HG02759 (cell line): ENCODE measurements at regions not wholly inside any gene's neighbourhood (a gene's known extent, or its start where the extent isn't known, plus 50 kb on each side); places are given as distances from the start of the nearest gene placed in this dataset.
"Not testable (repeated sequence)": the region's sequence is repeated elsewhere in the genome, so short reads cannot be mapped to it uniquely, and the experiment has no call there.

Source experiments
- ATAC-seq: cut with Tn5 transposase; IDR thresholded peaks from one replicate; pipeline ENCODE4 v1.9.1; 2021; ENCODE audit warnings: mild to moderate bottlenecking, moderate library complexity; ENCODE audit not compliant: unreplicated experiment

DNA sequence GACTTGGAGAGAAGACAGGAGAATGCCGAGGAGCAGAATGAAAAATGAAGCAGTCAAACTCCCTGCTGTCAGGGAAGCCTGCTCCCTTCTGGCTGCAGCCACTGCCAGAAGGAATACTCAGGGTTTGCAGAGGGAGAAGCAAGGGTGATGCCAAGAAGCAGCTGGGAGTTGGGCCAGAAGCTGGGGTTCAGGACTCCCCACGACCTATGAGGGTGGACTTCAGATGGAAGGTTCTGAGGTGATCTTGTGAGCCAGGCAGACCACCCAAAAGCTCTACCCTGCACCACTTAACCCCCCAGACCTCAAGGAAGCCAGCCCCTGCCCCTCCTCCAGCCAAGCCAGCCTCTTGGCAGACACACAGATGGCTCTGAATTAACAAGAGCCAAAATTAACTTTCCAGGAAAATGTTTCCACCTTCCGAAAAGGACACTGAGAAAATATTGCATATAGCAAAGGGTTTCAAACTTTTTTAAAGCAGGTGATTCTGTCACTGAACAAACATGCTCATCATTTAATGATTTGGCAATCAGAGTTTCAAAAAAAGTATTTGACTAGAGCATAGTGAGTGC lies 126.0 kb upstream of the ERCC4 start:
- no peak for ATAC-seq

DNA sequence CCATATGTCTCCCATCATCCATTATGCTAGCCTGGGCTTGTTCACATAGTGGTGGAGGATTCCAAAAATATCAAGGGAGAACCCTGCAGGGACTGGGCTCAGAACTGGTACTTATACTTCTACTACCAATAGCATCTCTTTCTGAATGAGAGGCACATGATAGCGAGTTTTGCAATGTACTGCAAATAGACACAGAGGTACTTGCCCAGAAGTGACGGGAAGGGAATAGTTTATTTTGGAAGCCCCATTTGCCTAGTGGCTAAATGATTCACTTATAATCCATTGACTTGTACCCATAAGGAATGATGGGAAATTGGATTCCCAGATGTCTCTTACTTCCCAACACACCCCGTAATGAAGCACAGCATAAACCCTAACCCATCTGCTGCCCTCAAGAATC lies 124.8 kb upstream of the ERCC4 start:
- ATAC-seq, result no peak

- no peak for ATAC-seq
These were observed 122.2 kb upstream of the ERCC4 start for GRCh38 chr16:13797718-13798117.

DNA sequence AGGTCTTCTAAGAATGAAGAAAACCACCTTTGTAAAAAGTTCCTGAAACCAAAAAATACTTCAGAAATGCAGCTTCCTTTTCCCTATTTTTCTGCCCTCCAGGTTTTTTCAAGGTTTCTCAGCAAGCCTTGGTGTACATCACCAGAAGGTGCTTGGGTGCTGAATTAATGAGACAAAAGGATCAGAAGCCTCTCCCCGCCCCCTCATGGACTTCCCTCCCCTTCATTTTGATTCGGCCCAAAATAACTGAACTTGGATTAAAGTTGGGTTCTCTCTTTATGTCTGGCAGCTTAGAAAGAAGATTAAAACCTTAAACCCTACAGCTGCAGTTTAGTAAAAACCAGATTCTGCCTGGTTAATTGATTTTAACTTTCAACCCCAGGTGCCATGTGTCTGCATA lies 121.7 kb upstream of the ERCC4 start:
- ATAC-seq, result no peak

DNA sequence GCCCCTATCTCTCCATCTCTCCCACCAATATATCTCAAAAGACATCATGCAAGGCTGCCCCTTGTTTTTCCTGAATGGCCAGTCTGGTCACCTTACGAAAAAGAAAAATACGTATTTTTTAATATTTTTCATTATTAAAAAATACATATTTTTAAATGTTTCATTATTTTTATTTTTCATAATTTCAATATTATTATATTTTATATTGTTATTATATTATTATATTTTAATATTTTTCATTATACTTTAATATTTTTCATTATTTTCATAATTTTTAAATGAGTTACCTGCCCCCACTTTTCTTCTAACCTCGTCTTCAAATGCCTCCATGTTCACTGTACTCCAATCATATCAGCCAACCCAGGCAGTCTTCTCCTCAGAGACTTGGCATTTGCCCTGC lies 116.0 kb upstream of the ERCC4 start:
- no peak for ATAC-seq

DNA sequence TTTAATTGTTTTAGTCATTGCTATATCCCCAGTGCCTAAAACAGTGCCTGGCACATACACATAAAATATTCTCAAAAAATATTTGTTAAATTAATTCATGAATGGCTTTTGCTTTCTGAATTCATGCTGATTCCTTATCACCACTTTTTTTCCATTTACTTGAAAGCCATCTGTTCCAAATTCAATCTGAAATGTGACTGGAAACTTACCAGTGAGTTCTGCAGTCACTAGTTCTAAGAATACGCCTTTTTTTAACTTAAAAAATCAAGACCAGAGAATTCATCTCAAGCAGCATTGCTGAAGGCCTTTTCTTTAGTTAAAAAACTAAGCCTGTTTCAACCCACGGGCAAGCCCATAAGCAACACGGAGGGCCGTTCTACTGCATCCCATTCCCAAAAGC lies 114.0 kb upstream of the ERCC4 start:
- no peak for ATAC-seq

DNA sequence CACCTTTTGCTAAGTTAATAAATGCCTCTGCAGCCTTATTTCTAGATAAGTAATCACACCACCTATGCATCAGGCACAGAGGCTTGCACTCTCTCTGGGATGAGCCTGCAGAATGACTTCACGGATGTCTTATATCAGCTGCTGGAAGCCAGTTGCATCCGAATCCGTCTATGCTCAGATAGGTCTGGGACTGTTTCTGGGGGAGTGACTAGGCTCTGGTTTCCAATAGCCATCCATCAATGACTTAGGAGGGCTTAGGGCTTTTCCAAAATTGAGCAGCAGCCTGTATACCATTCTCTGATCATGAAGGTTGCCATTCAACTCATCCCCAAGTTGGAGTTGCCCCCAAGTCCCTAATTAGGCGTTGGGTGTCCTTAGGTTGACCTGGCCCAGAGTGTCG lies 113.3 kb upstream of the ERCC4 start:
- no peak for ATAC-seq

GRCh38 chr16:13808102-13808501 lies 111.9 kb upstream of the ERCC4 start:
- ATAC-seq, result no peak

DNA sequence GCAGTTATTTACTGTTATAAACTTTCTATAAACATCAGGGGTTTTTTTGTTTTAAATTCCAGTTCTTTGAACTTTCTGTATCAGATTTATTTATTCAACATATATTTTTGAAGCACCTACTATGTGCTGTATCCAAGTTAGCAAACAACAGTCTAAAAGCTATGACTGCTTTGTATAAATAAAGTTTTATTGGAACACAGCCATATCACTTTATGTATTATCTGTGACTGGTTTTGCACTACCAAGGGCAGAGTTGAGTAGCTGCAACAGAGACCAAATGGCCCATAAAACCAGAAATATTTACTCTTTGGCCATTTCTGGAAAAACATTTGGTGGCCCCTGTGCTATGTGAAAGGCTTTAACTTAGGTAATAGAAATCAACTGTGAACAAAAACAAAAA lies 110.2 kb upstream of the ERCC4 start:
- no peak for ATAC-seq

- no peak for ATAC-seq
These were observed 108.1 kb upstream of the ERCC4 start for GRCh38 chr16:13811834-13812233.

DNA sequence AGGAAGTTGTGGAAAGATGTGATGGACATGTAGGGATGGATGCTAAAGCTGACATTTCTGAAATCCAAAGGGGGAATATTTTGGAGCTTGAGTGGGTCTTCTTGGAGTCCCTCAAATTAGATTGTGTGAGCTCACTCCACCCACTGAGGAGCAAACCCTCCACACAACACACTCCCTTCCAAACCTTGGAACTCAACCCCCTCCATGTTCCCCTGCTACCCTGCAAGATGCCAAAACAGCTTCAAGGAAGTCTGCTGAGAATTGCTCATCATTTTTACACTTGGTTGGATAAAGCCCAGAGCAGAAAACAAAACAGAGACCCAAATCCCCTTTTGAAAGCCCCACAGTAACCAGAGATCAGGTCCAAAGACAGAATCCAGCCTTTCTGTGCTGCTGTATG lies 103.3 kb upstream of the ERCC4 start:
- ATAC-seq, result no peak

- ATAC-seq, result no peak
These were observed 96.5 kb upstream of the ERCC4 start for GRCh38 chr16:13823501-13823900.

DNA sequence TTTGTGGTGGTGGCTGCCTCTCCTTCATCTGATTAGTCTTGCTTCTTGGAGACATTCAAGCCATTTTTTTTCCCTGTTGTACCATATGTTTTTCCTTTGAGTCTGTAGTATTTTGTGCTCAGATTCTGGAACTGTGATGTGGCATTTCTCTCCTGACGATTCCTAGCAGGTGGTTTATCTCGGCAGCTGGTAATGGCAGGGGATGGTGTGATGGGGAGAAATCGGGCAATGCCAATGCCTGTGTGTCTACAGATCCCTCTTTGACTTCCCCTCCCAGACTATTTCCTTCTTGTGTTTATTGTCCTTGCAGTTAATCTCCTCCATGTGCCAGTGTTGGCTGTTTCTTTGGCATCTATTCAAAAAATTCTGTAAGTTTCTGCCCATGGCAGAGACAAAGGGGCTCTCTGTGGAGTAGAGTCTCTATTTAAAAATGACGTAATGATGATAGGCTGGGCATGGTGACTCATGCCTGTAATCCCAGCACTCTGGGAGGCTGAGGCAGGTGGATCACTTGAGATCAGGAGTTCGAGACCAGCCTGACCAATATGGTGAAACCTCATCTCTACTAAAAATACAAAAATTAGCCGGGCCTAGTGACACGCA lies 90.2 kb upstream of the ERCC4 start:
- no peak for ATAC-seq

GRCh38 chr16:13833515-13833914 lies 86.4 kb upstream of the ERCC4 start:
- ATAC-seq, result no peak

DNA sequence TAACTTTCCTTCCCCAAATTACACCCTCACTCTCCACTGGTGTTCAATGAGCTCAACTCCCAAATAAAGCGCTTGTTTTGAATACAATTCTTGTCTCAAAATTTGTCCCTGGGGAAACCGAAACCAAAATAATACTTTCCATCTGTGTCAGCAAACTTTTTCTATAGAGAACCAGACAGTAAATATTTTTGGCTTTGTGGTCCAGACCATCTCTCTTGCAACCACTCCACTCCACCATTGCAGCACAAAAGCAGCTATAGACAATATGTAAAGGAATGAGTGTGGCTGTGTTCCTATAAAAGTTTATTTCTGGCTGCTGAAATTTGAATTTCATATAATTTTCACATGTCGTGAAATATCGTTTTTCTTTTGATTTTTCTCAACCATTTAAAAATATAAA lies 84.6 kb upstream of the ERCC4 start:
- ATAC-seq, result no peak

DNA sequence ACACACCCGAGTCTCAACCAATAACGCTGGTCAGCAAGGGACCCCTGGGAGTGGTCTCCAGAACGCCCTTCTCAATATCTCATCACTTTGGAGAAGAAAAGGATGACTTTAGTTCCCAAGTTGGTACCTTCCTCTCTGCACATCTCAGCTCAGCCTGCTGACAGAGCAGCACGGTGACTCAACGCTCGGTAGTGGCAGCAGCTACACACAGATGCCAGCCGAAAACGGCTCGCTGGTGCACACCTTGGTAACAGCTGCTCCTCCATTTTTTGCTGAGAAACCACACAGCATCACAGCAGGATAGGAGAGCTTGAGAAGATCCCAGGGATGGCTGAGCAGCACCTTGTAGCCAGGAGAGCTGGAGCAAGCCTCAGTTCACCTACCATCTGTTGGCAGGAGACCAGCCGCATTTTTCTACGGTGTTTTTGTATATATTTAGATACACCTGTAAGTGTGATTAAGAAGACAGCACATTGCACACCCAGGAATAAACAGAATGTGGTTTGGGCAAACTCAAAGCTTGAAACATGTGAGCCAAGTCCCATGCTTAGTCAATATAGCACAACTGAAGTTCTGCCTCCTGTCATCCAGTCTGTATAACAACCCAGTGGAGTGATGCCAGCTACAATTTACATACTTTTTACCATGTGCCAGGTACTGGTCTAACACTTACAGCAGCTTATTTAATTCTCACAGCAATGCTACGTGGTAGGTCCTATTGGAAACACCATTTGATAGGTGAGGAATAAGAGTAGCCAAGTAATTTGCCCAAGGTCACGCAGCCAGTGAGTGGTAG lies 83.8 kb upstream of the ERCC4 start:
- ATAC-seq, result no peak

- ATAC-seq, result no peak
These were observed 81.4 kb upstream of the ERCC4 start for GRCh38 chr16:13838401-13839190.

GRCh38 chr16:13839577-13839976 lies 80.4 kb upstream of the ERCC4 start:
- ATAC-seq, result no peak

- no peak for ATAC-seq
These were observed 74.7 kb upstream of the ERCC4 start for GRCh38 chr16:13845232-13845631.

GRCh38 chr16:13848795-13849194 lies 71.2 kb upstream of the ERCC4 start:
- no peak for ATAC-seq

GRCh38 chr16:13850173-13850572 lies 69.8 kb upstream of the ERCC4 start:
- not testable (repeated sequence) for ATAC-seq

DNA sequence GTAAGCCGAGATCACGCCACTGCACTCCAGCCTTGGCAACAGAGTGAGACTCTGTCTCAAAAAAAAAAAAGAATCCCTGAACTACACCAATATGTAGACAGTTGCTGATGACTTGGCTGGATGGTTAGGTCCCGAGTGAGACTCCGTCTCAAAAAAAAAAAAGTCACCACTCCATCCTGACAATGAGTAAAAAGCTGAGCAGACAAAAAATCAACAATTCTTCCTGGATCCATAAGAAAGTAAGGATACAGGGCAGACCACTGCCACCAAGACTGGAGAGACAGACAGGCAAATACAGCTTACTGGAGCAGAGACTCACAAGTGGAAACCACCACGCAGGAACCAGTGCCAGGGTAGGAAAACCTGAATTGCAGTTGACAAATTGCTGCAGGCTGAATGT lies 67.1 kb upstream of the ERCC4 start:
- ATAC-seq, result no peak
